SK-N-SH (cell line): ENCODE measurements at regions not wholly inside any gene's neighbourhood (a gene's known extent, or its start where the extent isn't known, plus 50 kb on each side); places are given as distances from the start of the nearest gene placed in this dataset.

Experiments used
- CTCF ChIA-PET: fragments of 300-600, 350-600 bp; formaldehyde crosslinking; extraction: SDS; loops from one replicate; lab custom pipeline; 2021; lab: Yijun Ruan, JAX
- POLR2A ChIA-PET: fragments of 350-600 bp; sonication (Branson Sonifier 250); formaldehyde crosslinking; extraction: SDS; loops from one replicate; lab custom pipeline; 2020; ENCODE audit warnings: antibody characterized with exemption, inconsistent platforms; lab: Yijun Ruan, JAX
- DNase-seq: peaks from one replicate; pipeline ENCODE4 v3.0.0; 2012
- H2AFZ ChIP-seq: fragments of 200-600 bp; sonication (generic); 2 replicates; pipeline ENCODE4 v1.8.1; 2016; ENCODE audit warnings: antibody characterized with exemption, mild to moderate bottlenecking, low read depth
- H3F3A ChIP-seq: fragments of 200-600 bp; sonication (generic); replicated peaks from 2 replicates; pipeline ENCODE3; 2016; ENCODE audit warnings: antibody characterized with exemption, mild to moderate bottlenecking; ENCODE audit not compliant: insufficient read depth
- H3K27ac ChIP-seq, 2 experiments: fragments of 200-500 bp in 1 of 2; fragments of 200-600 bp in 1 of 2; sonication (Bioruptor generic) in 1 of 2; sonication (generic), shearing (Covaris generic) in 1 of 2; 2 replicates each; pipeline versions ENCODE4 v1.5.1 to v1.6.1; 2014 to 2016; ENCODE audit warnings: low read depth in 2 of 2, inconsistent platforms in 1 of 2, low read length in 1 of 2, mild to moderate bottlenecking in 1 of 2, mixed read lengths in 1 of 2
- H3K27me3 ChIP-seq: fragments of 200-600 bp; sonication (generic), shearing (Covaris generic); 2 replicates; pipeline ENCODE4 v1.6.1; 2016; ENCODE audit warnings: mixed run types; ENCODE audit not compliant: insufficient read depth
- H3K36me3 ChIP-seq, 2 experiments: fragments of 200-500 bp in 1 of 2; fragments of 200-600 bp in 1 of 2; sonication (Bioruptor generic) in 1 of 2; sonication (generic) in 1 of 2; replicated peaks in 1 of 2; 2 replicates each; pipeline versions ENCODE3 to v1.5.1; 2014 to 2016; ENCODE audit warnings: low read length in 1 of 2, mild to moderate bottlenecking in 1 of 2; ENCODE audit not compliant: insufficient read depth in 2 of 2, control insufficient read depth in 1 of 2
- H3K4me1 ChIP-seq, 2 experiments: fragments of 200-500 bp in 1 of 2; fragments of 200-600 bp in 1 of 2; sonication (Bioruptor generic) in 1 of 2; sonication (generic), shearing (Covaris generic) in 1 of 2; 2 replicates each; pipeline versions ENCODE4 v1.5.1 to v1.6.1; 2014 to 2016; ENCODE audit warnings: low read depth in 1 of 2, low read length in 1 of 2, mixed run types in 1 of 2; ENCODE audit not compliant: insufficient read depth in 2 of 2, control insufficient read depth in 1 of 2
- H3K4me2 ChIP-seq: fragments of 200-600 bp; sonication (generic), shearing (Covaris generic); 2 replicates; pipeline ENCODE4 v1.6.1; 2017; ENCODE audit warnings: mixed run types
- H3K4me3 ChIP-seq, 2 experiments: fragments of 200-500 bp in 1 of 2; fragments of 200-600 bp in 1 of 2; sonication (Bioruptor generic) in 1 of 2; sonication (generic), shearing (Covaris generic) in 1 of 2; 2 replicates each; pipeline versions ENCODE4 v1.5.1 to v1.8.1; 2014 to 2016; ENCODE audit warnings: low read depth in 2 of 2, inconsistent platforms in 1 of 2, low read length in 1 of 2, mild to moderate bottlenecking in 1 of 2, mixed read lengths in 1 of 2, moderate library complexity in 1 of 2
- H3K79me2 ChIP-seq: fragments of 200-600 bp; sonication (generic); 2 replicates; pipeline ENCODE4 v1.8.1; 2017; ENCODE audit warnings: mild to moderate bottlenecking; ENCODE audit not compliant: insufficient read depth
- H3K9ac ChIP-seq: fragments of 200-600 bp; sonication (generic); 2 replicates; pipeline ENCODE4 v1.6.1; 2017; ENCODE audit warnings: mixed run types
- H3K9me2 ChIP-seq: fragments of 200-600 bp; sonication (generic); 2 replicates; pipeline ENCODE4 v1.6.1; 2017; ENCODE audit warnings: mixed run types
- H3K9me3 ChIP-seq: fragments of 200-600 bp; sonication (generic); 2 replicates; pipeline ENCODE4 v1.6.1; 2017; ENCODE audit warnings: mixed run types, mild to moderate bottlenecking, moderate library complexity
- H4K20me1 ChIP-seq: fragments of 200-600 bp; sonication (generic); 2 replicates; pipeline ENCODE4 v1.6.1; 2017; ENCODE audit warnings: mild to moderate bottlenecking, mixed run types; ENCODE audit not compliant: insufficient read depth
- CHD2 ChIP-seq: fragments of 150-350 bp; IDR thresholded peaks from 2 replicates; pipeline ENCODE4 v1.6.1; 2018; ENCODE audit warnings: low read length; ENCODE audit not compliant: partially characterized antibody
- EP300 ChIP-seq, 2 experiments: IDR thresholded peaks; 2 replicates each; pipeline versions ENCODE4 v1.4.0 to v1.6.1; 2012; ENCODE audit warnings: borderline replicate concordance in 1 of 2, low read depth in 1 of 2, low read length in 1 of 2
- FOSL2 ChIP-seq: IDR thresholded peaks from 2 replicates; pipeline ENCODE4 v1.4.0; 2012; ENCODE audit warnings: low read depth, mild to moderate bottlenecking, moderate library complexity, borderline replicate concordance
- FOXM1 ChIP-seq: IDR thresholded peaks from 2 replicates; pipeline ENCODE4 v1.4.0; 2012; ENCODE audit warnings: low read depth, mild to moderate bottlenecking
- GATA2 ChIP-seq: sonication (generic); formaldehyde crosslinking; IDR thresholded peaks from 2 replicates; pipeline ENCODE4 v1.5.0; 2020; ENCODE audit warnings: mild to moderate bottlenecking, missing genetic modification reagents
- MEF2A ChIP-seq: IDR thresholded peaks from 2 replicates; pipeline ENCODE4 v1.4.0; 2012; ENCODE audit warnings: low read depth, borderline replicate concordance
- NFIC ChIP-seq: IDR thresholded peaks from 2 replicates; pipeline ENCODE4 v1.4.0; 2012; ENCODE audit warnings: borderline replicate concordance
- NRF1 ChIP-seq: IDR thresholded peaks from 2 replicates; pipeline ENCODE4 v1.6.1; 2012; ENCODE audit warnings: low read depth, mild to moderate bottlenecking, low read length
- RAD21 ChIP-seq: IDR thresholded peaks from 2 replicates; pipeline ENCODE4 v1.6.1; 2012; ENCODE audit warnings: mild to moderate bottlenecking, low read length
- RXRA ChIP-seq: IDR thresholded peaks from 2 replicates; pipeline ENCODE4 v1.4.0; 2012; ENCODE audit warnings: low read depth, mild to moderate bottlenecking, borderline replicate concordance
- SIN3A ChIP-seq: IDR thresholded peaks from 2 replicates; pipeline ENCODE4 v1.6.1; 2012; ENCODE audit warnings: low read depth, mild to moderate bottlenecking, low read length, moderate library complexity, borderline replicate concordance
- SMC3 ChIP-seq: IDR thresholded peaks from 2 replicates; pipeline ENCODE4 v1.6.1; 2012; ENCODE audit warnings: low read depth, low read length, improper control_type of control experiment
- TCF12 ChIP-seq: IDR thresholded peaks from 2 replicates; pipeline ENCODE4 v1.4.0; 2012
- TEAD4 ChIP-seq: IDR thresholded peaks from 2 replicates; pipeline ENCODE4 v1.4.0; 2012; ENCODE audit warnings: mild to moderate bottlenecking, borderline replicate concordance; ENCODE audit not compliant: insufficient read depth
- YY1 ChIP-seq: IDR thresholded peaks from 2 replicates; pipeline ENCODE4 v1.4.0; 2012; ENCODE audit warnings: low read depth, mild to moderate bottlenecking
- WGBS: methylation state at CpG from one replicate; pipeline ENCODE4 v1.1.6; 2017; ENCODE audit warnings: low lambda C conversion rate; 5-methylcytosine and 5-hydroxymethylcytosine counted together
- TF ChIP-seq, protein P1 (sequence below): fragments of 200-600 bp; sonication (generic); IDR thresholded peaks from 2 replicates; pipeline ENCODE4 v1.6.1; 2017; ENCODE audit warnings: antibody characterized with exemption, mild to moderate bottlenecking, moderate library complexity
- TF ChIP-seq, protein P2 (sequence below): IDR thresholded peaks from 2 replicates; pipeline ENCODE4 v1.4.0; 2012; ENCODE audit warnings: low read depth, borderline replicate concordance
- TF ChIP-seq, protein P3 (sequence below): IDR thresholded peaks from 2 replicates; pipeline ENCODE4 v1.4.0; 2012; ENCODE audit warnings: low read depth, borderline replicate concordance
- TF ChIP-seq, protein P4 (sequence below): IDR thresholded peaks from 2 replicates; pipeline ENCODE4 v1.4.0; 2012; ENCODE audit warnings: low read depth
- TF ChIP-seq, protein P5 (sequence below): IDR thresholded peaks from 2 replicates; pipeline ENCODE4 v1.6.1; 2012; ENCODE audit warnings: mild to moderate bottlenecking, low read depth, low read length, moderate library complexity

DNA sequence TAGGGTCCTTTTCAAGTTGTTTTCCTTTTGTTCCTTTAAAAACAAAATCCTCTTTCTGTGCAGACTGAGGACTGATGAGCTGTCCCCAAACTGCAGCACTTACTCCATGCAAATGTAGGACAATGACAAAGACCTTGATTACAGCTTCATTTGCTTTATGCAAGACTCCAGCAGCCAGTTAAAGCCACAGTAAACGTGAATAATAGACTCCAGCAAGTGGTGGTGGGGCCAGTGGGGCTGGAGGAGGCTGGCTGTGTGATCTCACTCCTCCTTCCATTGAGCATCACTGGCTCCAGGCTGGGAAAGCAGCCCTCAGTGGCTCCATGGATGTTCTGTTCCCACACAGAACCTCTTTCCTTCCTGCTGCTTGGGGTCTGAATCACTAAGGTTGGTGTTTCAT lies 306.0 kb upstream of the CELF4 start:
- Histone ChIP-seq H3K9me3 (no peaks in the 10 kb centered on the region), H3K4me3 (no peak overlapping the region), H3K27ac (no peak overlapping the region), H3K4me1 (no peaks in the 10 kb centered on the region; a peak in 1 of 4 replicates), H2AFZ (no peak overlapping the region), H3K36me3 (no peaks in the 10 kb centered on the region), H3K79me2 (no peaks in the 10 kb centered on the region), H4K20me1 (no peaks in the 10 kb centered on the region), H3K9ac (no peak overlapping the region), H3K4me2 (no peak overlapping the region), H3K27me3 (no peaks in the 10 kb centered on the region), H3F3A (no peaks in the 10 kb centered on the region), H3K9me2 (no peaks in the 10 kb centered on the region)
- ChIA-PET CTCF (no interaction called here), POLR2A (no interaction called here)
- WGBS = 8% methylated on average over 1 of the region's 1 CpG
- TF ChIP-seq YY1 (no peak), CHD2 (no peak), EP300 (IDR thresholded peaks at IDR 0.05; ENCODE audit: borderline replicate concordance in 1 of 2, low read depth in 1 of 2, low read length in 1 of 2) (no peak), SMC3 (no peak), TEAD4 (no peak), SIN3A (no peak), NRF1 (no peak), TCF12 (no peak), RXRA (no peak), FOXM1 (no peak), NFIC (no peak), GATA2 (CRISPR knock-in tag) (no peak), RAD21 (no peak), FOSL2 (no peak), MEF2A (no peak)
- TF ChIP-seq, protein P1, sequence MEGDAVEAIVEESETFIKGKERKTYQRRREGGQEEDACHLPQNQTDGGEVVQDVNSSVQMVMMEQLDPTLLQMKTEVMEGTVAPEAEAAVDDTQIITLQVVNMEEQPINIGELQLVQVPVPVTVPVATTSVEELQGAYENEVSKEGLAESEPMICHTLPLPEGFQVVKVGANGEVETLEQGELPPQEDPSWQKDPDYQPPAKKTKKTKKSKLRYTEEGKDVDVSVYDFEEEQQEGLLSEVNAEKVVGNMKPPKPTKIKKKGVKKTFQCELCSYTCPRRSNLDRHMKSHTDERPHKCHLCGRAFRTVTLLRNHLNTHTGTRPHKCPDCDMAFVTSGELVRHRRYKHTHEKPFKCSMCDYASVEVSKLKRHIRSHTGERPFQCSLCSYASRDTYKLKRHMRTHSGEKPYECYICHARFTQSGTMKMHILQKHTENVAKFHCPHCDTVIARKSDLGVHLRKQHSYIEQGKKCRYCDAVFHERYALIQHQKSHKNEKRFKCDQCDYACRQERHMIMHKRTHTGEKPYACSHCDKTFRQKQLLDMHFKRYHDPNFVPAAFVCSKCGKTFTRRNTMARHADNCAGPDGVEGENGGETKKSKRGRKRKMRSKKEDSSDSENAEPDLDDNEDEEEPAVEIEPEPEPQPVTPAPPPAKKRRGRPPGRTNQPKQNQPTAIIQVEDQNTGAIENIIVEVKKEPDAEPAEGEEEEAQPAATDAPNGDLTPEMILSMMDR = no peak
- TF ChIP-seq, protein P2, sequence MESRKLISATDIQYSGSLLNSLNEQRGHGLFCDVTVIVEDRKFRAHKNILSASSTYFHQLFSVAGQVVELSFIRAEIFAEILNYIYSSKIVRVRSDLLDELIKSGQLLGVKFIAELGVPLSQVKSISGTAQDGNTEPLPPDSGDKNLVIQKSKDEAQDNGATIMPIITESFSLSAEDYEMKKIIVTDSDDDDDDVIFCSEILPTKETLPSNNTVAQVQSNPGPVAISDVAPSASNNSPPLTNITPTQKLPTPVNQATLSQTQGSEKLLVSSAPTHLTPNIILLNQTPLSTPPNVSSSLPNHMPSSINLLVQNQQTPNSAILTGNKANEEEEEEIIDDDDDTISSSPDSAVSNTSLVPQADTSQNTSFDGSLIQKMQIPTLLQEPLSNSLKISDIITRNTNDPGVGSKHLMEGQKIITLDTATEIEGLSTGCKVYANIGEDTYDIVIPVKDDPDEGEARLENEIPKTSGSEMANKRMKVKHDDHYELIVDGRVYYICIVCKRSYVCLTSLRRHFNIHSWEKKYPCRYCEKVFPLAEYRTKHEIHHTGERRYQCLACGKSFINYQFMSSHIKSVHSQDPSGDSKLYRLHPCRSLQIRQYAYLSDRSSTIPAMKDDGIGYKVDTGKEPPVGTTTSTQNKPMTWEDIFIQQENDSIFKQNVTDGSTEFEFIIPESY = no peak
- TF ChIP-seq, protein P3, sequence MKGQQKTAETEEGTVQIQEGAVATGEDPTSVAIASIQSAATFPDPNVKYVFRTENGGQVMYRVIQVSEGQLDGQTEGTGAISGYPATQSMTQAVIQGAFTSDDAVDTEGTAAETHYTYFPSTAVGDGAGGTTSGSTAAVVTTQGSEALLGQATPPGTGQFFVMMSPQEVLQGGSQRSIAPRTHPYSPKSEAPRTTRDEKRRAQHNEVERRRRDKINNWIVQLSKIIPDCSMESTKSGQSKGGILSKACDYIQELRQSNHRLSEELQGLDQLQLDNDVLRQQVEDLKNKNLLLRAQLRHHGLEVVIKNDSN = no peak
- TF ChIP-seq, protein P4, sequence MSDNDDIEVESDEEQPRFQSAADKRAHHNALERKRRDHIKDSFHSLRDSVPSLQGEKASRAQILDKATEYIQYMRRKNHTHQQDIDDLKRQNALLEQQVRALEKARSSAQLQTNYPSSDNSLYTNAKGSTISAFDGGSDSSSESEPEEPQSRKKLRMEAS = no peak
- TF ChIP-seq, protein P5, sequence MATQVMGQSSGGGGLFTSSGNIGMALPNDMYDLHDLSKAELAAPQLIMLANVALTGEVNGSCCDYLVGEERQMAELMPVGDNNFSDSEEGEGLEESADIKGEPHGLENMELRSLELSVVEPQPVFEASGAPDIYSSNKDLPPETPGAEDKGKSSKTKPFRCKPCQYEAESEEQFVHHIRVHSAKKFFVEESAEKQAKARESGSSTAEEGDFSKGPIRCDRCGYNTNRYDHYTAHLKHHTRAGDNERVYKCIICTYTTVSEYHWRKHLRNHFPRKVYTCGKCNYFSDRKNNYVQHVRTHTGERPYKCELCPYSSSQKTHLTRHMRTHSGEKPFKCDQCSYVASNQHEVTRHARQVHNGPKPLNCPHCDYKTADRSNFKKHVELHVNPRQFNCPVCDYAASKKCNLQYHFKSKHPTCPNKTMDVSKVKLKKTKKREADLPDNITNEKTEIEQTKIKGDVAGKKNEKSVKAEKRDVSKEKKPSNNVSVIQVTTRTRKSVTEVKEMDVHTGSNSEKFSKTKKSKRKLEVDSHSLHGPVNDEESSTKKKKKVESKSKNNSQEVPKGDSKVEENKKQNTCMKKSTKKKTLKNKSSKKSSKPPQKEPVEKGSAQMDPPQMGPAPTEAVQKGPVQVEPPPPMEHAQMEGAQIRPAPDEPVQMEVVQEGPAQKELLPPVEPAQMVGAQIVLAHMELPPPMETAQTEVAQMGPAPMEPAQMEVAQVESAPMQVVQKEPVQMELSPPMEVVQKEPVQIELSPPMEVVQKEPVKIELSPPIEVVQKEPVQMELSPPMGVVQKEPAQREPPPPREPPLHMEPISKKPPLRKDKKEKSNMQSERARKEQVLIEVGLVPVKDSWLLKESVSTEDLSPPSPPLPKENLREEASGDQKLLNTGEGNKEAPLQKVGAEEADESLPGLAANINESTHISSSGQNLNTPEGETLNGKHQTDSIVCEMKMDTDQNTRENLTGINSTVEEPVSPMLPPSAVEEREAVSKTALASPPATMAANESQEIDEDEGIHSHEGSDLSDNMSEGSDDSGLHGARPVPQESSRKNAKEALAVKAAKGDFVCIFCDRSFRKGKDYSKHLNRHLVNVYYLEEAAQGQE = no peak
- no peak for DNase-seq
